Stimulated activated CD4-positive, alpha-beta T cell treated with anti-CD3 and anti-CD28 coated beads, Interleukin-2, amount 100 ng/mL, for 4 hours (primary cell): ENCODE measurements at regions not wholly inside any gene's neighbourhood (a gene's known extent, or its start where the extent isn't known, plus 50 kb on each side); places are given as distances from the start of the nearest gene placed in this dataset.
"Not testable (repeated sequence)": the region's sequence is repeated elsewhere in the genome, so short reads cannot be mapped to it uniquely, and the experiment has no call there.

Source experiments
- DNase-seq: peaks from one replicate; pipeline ENCODE4 v3.0.0-alpha.2; 2020; ENCODE audit warnings: low read depth

DNA sequence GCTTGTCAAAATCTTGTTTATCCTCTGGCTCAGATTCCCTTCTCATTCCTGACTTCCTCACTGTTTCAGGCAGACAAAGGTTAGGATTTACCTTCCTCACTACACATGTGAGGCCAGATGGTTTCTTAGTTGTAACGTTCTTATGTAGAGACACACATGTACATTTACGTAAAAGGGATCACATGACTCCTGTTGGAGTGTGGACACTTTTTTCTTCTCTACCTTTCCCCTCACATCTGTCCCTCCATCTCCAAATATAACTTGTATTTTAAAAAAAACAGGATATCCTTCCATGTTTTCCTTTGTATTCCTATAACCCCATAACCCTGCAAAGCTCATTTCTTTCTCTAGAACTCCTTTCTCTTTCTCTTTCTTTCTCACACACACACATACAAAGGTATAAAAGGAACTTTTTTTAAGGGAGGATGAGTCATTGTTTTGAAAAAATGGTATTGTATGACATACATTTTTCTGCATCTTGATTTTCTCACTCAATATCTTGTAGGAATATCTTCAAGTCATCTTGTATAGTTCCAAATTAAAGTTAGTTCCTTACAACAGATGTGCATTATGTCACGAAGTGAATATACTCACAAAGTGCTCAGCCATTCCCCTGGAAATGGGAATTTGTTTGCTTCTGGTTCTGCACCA is 78.2 kb upstream of the SULF2 start:
- no peak for DNase-seq

DNA sequence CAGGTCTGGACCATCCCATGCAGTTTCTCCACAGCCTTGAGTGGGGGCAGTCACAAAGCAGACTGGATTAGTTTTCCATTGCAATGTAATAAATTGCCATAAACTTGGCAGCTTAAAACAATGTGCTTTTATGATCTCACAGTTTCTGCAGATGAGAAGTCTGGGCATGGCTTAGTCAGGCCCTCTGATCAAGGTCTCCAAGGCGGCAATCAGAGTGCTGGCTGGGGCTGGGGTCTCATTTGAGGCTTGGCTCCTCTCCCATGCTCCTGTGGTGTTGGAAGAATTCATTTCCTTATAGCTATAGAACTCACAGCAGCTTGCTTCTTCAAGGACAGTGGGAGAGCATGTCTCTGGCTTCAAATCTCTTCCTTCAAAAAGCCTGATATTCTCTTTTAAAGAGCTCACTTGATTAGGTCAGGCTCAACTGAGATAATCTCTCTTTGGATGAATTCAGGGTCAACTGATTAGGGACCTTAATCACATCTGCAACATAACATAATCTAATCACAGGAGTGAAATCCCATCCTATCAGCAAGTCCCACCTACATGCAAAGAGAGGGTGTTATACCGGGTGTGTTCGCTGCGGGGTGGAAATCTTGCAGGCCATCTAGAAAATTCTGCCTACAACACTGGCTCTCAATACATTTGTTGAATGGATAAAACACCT is 77.4 kb upstream of the SULF2 start:
- no peak for DNase-seq

DNA sequence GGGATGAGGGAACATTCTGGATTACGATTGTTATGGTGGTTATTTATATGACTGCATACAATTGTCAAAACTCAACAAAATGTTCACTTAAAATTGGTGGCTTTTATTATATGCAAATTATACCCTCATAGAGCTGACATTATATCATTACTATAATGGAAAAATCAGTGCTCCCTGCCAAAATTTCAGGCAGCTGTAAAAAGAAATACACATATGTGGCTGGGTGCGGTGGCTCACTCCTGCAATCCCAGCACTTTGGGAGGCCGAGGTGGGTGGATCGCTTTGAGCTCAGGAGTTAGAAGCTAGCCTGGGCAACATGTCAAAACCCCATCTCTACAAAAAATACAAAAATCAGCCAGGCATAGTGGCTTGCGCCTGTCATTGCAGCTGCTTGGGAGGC is 75.8 kb upstream of the SULF2 start:
- no peak for DNase-seq

DNA sequence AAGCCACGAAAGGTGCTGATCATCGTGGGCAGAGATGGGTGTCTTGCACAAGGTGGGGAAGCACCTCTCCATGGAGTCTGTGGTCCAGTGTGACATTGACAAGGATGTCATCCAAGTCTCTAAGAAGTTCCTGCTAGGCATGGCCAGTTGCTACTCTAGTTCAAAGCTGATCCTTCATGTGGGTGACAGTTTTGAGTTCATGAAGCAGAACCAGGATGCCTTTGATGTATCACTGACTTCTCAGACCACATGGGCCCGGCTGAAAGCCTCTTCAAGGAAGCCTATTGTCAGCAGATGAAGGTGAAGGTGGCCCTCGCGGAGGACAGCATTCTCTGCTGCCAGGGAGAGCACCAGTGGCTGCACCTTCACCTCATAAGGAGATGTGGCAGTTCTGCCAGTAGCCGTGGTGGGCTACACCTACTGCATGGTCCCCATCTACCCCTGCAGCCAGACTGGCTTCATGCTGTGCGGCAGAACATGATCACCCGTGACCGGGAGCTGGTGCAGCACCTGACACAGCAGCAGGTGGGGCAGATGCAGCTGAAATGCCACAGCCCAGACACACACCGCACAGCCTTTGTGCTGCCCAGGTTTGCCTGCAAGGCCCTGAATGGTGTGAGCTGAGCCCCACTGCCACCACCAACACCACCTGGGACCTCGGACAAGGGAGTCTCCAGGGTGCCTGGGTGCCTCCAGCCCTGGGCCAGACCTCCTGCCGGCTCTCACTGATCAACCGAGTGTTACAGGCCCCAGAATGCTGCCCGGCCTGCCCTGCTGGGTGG is 75.0 kb upstream of the SULF2 start:
- DNase-seq: no peak

DNA sequence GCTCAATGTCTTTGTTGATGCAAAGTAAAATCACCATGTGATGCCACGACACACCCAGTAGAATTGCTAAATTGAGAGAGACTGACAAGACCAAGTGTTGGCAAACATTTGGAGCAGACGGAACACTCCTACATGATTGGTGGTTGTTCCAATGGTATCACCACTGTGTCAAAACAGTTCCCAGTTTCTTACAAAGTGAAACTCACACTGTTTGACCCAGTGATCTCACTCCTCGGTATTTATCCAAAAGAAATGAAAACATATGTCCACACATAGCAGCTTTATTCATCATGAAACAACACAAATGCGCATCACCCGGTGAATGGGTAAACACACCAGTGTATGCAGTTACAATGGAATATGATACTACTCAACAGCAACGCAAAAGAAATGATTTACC is 74.0 kb upstream of the SULF2 start:
- no peak for DNase-seq

DNA sequence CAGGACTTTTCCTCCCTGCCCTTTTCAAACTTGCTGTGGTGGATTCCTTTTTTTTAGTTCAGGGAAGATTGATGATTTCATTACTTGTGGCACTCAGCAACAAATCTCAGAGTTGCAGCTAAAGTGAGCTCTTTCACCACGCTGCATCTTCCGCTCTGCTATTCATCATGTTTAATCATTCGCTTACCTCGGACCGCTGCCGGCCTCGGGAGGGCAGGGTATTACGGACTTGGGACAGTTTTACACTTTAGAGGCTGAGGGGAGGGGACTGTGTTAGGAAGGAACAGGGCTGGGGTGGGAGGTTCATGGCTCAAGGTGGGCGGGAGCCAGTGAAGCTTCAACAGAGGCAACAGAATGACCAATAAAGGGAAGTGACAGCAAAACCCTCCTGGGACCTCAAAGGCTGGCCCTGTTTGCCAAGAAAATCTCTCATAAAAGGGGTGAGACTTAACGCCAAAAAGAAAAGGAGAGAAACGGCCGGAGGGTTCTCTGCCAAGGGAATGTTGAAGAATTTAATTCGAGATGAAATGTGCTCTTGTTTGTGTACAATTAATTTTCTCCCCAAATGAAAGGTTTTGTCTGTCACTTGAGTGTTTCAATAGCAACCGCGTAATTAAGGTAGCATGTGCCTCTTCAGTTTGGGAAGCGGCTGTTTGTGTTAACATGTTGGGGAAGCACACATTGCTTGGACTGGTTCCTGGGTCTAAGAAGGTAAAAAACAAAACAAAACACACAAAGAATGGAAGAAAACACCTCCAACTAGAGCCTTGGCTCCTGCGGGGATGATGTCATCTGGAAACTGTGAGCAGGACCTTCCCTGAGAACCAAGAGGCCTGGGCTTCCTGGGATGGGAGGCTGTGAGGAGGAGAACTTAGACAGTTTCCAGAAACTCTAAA is 72.5 kb upstream of the SULF2 start:
- no peak for DNase-seq

DNA sequence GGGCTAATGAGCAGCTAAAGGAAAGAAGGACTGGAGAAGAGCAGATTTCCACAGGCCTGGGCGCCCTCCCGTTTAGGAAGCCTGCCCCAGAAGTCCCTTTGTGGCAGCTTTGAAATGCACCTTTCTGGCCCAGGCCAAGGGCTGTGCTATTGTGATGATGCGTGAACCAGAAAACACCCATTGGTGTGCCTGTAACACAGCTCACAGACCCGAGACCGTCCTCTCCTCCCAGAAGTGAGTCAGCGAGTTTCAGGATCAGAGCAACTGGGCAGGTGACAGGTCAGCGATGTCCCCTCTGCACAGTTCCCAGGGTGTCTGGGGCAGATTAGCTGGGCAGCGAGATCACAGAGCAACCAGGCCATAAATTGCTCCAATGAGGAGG is 71.9 kb upstream of the SULF2 start:
- DNase-seq: no peak

DNA sequence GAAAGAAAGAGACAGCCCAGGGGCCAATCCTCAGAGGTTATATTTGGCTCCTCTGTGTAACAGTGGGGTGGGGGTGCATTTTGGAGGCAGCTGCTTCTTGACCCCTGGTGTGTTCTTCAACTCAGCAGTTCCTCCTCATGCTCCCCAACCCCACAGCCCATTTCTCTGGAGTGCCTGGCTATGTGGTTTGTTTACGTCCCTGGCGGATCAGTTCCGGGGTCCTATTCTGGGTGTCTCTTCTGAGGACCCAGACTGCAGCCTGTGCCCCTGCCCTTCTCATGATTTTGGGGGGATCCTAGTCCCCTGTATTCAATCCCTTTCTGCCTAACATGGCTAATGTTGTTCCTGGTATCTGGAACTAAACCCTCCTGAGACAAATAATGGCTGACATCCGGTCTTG is 70.5 kb upstream of the SULF2 start:
- no peak for DNase-seq

DNA sequence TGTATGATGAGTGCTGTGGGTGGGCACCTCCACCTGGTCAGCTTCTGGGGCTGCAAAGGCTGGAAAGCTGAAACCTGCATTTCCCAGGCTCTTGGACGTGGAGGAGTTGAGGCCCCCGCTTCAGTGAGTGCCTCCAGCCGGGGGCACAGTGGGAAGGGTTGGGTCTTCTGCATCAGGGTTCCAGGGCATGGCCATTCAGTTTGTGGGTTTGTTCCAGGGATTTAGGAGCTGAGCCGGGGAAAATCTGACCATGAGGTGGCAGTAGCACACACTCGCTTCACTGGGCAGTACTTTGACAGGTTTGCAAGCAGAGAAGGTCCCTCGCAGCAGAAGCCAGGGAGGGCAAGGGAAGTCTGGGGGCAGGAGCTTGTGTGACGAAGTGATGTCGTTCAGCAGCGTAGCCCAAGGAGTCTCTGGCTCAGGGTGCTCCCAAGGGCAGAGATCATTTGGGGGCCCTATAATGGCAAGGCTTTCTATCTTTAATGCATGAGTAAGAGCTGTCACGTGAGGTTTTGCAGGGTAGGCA is 69.5 kb upstream of the SULF2 start:
- no peak for DNase-seq

DNA sequence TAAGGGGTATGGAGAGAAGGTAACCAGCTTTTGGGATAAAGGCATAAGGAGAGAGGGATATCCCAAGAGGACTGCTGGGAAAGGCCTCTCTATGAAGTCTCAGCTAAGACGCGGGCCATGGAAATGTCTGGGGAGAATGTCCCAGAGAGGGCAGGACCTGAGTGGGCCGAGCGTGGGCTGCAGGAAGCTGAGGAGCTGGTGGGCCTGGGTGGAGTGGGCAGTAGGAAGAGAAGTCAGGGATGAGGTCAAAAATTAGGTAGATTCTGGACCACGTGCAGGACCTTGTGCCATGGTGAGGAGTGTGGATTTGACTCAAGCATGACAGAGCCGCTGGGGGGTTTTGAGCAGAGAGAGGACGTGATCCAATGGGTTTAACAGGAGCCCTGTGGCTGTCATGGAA is 66.5 kb upstream of the SULF2 start:
- no peak for DNase-seq

DNA sequence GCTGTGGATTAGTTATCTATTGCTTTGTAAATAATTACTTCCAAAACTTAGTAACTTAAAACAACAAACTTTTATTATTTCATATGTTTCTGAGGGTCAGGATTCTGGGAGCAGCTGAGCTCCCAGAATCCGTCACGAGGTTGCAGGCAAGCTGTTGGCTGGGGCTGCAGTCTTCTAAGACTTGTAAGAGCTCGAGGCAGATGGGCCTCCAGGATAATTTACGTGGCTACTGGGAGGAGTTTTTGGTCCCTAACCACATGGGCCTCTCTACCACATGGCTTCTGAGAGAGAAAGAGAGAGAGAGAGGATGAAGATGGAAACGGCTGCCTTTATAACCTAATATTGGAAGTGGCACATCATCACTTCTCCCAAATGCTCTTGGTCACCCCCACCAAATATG is 64.9 kb upstream of the SULF2 start:
- no peak for DNase-seq

DNA sequence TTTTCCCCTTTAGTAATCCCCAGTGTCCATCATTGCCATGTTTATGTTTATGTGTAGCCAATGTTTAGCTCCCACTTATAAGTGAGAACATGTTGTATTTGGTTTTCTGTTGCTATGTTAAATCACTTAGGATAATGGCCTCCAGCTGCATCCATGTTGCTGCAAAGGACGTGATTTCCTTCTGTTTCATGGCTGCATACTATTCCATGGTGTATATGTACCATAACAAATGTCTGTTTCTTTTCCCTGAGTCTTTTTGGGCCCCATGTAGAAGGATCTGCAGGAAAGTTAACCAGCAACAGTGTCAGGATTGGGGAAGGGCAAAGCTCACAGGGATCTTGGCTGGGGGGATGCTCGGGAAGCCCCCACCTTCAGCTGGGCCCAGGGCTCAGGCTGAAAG is 64.3 kb upstream of the SULF2 start:
- DNase-seq: no peak

DNA sequence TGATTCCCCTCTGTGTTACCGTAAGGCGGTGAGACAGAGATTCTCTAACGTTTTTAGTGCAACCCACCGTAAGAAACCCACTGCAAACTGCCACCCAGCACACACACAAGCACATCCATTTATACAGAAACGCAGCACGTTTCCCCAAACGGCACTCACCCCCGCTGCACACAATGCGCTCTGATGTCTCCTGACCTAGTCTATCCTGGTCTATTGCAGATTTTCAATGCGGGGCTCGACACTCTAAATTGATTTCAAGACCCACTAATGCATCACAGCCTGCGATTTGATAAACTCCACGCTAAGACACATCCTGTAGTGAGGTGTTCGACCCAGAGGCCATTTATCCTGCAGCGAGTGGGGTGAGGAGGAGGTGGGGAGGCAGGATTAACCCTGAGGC is 63.7 kb upstream of the SULF2 start:
- no peak for DNase-seq

DNA sequence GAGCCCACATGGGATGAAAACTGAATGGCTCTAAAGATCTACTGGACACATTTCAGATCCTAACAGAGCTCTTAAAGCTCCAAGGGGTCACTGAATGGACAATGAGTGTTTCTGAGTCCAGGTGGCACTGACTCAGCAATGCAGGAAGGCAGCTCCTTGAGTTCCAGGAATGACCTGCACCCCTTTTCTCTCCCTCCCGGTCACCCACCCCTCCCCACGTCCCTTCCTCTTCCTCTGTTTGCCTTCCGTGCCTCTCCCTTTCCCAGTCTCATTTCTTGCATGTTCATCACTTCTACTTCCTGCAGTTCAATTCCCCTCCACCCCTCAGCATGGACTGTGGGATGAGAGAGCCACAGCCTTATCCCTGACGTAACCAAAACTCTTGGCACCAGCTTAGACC is 63.3 kb upstream of the SULF2 start:
- not testable (repeated sequence) for DNase-seq

DNA sequence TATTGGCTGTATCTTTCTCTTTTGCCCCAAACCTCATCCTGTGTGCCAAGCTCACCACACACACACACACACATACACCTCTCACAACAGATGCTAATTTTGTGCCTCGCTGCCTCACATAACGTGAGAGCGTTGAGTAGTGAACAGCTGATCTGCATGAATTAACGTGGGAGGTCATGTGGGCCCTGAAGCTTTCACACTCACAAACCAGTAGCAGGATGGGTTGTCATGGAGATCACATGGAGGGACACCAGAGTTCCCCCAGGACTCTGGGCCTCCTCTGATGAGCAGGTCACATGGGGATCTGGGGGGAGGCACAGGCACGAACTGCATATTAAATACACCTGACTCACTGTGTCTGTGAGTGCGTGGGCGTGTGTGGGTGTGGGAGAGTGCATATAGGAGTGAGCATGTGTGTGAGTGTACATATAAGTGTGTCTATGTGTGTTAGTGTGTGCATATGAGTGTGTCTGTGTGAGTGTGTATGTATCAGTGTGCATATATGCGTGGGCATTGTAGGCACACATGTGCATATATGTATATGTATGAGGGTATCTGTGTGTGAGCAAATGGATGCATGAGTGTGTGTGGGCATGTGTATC is 62.7 kb upstream of the SULF2 start:
- DNase-seq: peak; percentile 9

DNA sequence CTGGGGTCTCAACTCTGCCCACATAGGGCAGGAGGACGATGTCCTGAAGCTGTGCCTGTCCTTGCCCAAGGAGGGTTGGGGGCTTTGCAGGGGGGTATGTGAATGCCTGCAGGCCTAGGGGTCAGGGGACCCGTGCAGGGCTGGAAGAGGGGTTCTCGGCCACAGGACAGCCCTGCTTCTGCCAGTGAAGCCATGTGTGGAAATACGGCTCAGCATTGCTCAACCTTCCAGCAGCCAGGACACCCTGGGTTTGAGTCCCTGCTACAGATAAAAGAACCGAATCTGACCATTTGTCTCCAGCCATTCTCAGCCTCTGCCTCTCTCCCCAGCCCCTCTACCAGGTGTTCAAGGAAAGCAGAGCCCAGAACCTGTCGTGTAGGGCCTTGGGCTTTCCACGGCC is 61.9 kb upstream of the SULF2 start:
- DNase-seq: not testable (repeated sequence)

DNA sequence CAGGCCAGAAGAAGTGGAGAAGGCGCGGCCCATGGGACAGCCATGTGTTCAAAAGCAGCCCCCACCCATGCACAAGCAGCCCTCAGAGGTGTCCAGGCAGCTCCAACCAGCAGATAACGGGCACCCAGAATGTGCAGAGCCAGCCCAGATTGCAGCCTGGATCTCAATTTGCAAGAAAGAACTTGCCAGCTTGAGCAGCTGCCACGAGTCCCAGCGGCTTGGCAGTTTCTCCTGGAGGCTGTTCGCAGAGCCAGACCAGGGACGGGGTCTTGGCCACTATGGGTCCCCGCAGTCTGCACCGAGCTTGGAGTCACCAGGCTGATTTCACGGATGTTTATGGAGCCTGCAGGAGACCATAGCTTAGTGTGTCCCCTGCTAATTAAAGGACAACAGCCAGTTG is 61.4 kb upstream of the SULF2 start:
- not testable (repeated sequence) for DNase-seq

DNA sequence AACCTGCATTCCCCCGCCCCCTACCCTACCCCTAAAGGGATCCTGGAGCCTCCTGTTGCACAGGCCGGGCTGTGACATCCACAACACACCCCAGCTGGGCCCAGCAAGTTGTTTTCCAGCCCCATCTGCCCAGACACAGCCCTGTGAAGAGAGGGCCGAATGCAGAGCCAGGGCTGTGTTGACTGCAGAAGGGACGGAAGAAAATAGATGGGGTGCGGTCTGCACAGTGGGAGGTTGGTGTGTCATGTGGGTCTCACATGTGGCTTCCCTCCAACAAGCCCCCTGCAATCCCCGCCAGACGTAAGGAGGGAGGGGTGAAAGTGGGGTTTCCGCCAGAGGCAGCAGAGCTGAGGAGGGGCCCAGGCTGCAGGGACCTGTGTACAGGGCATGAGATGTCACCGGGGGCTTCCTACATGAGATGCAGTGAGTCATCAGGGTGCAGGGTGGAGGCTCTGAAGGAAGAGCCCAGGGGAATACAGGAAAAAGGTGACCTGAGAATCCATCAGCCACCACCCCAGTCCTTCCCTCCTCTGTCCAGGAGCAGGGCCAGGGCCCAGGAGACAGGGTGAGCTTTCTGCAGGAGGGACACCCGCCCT is 60.2 kb upstream of the SULF2 start:
- not testable (repeated sequence) for DNase-seq

DNA sequence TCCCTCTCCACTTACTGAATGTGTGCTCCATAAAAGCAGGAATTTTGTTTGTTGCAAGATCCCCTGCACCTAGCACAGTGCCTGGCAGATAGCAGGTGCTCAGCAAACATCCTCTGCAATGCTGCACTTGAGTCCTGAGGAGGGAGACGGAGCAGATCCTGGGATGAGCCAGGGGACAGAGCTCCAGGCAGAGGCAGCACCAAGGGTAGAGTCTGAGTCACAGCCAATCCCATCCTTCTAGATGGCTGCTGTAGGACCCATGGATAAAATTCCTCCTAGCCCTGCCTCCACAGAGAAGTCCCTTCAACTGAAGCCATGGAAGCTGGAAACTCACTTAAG is 59.3 kb upstream of the SULF2 start:
- DNase-seq: not testable (repeated sequence)

DNA sequence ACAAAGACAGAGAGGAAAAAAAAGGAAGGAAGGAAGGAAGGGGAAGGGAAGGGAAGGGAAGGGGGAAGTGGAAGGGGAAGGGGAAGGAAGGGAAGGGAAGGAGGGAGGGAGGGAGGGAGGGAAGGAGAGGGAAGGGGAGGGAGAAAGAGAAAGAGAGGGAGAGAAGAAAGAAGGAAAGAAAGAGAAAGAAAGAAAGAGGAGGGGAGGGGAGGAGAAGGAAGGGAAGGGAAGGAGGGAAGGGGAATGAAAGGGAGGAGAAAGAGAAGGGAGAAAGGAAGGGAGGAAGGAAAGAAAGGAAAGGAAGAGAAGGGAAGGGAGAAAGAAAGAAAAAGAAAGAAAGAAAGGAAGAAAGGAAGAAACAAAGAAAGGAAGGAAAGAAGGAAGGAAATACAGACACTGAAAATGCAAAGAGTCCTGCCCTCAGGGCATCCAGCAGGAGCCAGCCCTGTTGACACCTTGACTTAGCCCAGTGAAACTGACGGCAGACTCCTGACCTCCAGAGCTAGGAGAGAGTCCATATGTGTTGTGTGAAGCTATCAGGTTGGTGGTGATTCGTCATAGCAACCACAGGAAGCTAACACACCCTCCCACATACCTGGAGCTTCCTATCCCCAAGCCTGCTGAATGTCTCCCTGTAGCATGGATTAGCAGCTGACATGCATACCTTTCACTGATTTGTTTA is 58.7 kb upstream of the SULF2 start:
- DNase-seq: no peak

DNA sequence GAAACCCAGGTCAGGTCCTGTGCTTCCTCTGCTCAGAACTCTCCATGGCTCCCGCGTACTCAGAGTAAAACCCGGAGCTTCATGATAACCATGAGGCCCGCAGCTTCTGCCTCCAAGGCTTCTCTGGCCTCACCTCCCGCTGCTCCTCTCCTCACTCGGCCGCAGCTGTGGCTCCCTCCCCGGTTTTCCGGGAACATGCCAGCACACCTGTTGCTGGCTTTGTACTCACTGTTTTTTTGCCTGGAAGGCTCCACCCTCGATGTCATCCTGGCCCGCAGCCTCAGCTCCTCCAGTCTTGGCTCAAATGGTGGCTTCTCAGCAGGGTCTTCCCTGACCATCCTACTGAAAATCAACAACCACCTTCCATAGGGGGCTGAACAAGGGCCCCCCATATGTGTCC is 57.7 kb upstream of the SULF2 start:
- not testable (repeated sequence) for DNase-seq
